ENCODE measurements at regions not wholly inside any gene's neighbourhood (a gene's known extent, or its start where the extent isn't known, plus 50 kb on each side); places are given as distances from the start of the nearest gene placed in this dataset.
A peak's percentile ranks its signal among the peaks of the same experiment; 100 is the strongest.

DNA sequence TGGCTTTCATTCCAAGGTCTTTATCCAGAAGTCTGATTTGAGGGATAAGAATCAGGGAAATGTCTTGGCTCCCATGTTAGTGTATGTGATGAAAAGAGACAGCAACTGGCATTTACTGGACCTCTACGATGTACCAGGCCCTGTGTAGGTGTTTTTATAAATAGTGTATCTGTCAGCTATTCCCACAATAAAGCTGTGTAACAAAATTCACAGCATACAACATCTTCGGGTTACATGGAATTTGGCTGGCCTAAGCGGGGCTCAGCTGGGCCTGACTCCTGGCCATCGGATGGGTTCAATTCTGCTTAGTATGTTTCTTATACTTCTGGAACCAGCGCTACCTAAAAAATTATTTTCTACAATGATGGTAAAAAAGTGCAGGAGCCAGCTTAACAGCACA, 128.2 kb downstream of the SNX5 start:
- 77 to 85% (median 83%) methylated on average over 5 of the region's 5 CpGs for WGBS, 3 donors
- no peak for ATAC-seq
- H3K4me3 ChIP-seq = no peak overlapping the region
- intact Hi-C loops (cut with DNase I) = loop anchor here in 1 of 2 donors (5.0 kb wide), 1 partner anchor 33 kb away; no protein-coding TSS in a partner anchor
- TF ChIP-seq, protein P1, sequence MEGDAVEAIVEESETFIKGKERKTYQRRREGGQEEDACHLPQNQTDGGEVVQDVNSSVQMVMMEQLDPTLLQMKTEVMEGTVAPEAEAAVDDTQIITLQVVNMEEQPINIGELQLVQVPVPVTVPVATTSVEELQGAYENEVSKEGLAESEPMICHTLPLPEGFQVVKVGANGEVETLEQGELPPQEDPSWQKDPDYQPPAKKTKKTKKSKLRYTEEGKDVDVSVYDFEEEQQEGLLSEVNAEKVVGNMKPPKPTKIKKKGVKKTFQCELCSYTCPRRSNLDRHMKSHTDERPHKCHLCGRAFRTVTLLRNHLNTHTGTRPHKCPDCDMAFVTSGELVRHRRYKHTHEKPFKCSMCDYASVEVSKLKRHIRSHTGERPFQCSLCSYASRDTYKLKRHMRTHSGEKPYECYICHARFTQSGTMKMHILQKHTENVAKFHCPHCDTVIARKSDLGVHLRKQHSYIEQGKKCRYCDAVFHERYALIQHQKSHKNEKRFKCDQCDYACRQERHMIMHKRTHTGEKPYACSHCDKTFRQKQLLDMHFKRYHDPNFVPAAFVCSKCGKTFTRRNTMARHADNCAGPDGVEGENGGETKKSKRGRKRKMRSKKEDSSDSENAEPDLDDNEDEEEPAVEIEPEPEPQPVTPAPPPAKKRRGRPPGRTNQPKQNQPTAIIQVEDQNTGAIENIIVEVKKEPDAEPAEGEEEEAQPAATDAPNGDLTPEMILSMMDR (IDR thresholded peaks at IDR 0.05) = no peak
- no peak for DNase-seq
- peaks cover 0 to 2% (median 0%) of the 10 kb centered on the region in 3 donors for H3K27me3 ChIP-seq (ENCODE audit: insufficient read depth in 3 of 3, low read length in 2 of 3)
- no peaks in the 10 kb centered on the region for H3K36me3 ChIP-seq (ENCODE audit: insufficient read depth in 1 of 2, low read depth in 1 of 2)
- H3K4me1 ChIP-seq = peaks cover 1% of the 10 kb centered on the region
- no peak overlapping the region for H3K27ac ChIP-seq
- H3K9me3 ChIP-seq = peaks cover 4% of the 10 kb centered on the region

DNA sequence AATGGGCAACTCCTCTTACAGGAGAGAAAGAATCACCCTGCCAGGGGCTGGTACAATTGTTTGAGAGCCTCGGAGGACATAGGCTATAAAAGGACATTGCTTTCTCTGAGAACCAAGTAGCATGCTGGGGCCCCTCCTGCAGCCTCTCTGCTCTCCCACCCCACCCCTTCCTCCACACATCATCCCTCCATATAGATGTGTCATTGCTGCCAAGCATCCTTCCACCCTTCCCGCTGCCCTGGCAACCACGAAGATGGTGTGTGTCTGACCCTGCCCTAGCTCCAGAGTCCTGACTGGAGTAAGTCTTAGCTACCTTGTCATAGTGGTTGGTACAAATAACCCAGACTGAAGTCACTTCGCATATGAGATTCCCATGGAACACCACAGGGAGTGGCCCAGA, 129.7 kb downstream of the SNX5 start:
- H3K27me3 ChIP-seq (ENCODE audit: insufficient read depth in 3 of 3, low read length in 2 of 3) = peaks cover 0 to 2% (median 0%) of the 10 kb centered on the region in 3 donors
- 68 to 86% (median 74%) methylated on average over 4 of the region's 4 CpGs for WGBS, 3 donors
- ATAC-seq (no peak), DNase-seq (no peak)
- peaks cover 4% of the 10 kb centered on the region for H3K9me3 ChIP-seq
- no peak overlapping the region for H3K4me3 ChIP-seq
- no peak overlapping the region for H3K27ac ChIP-seq
- no peaks in the 10 kb centered on the region for H3K36me3 ChIP-seq (ENCODE audit: insufficient read depth in 1 of 2, low read depth in 1 of 2)
- peaks cover 12% of the 10 kb centered on the region for H3K4me1 ChIP-seq
- intact Hi-C loops (cut with DNase I) = no loop called here
- TF ChIP-seq, protein P1 (IDR thresholded peaks at IDR 0.05) = no peak

DNA sequence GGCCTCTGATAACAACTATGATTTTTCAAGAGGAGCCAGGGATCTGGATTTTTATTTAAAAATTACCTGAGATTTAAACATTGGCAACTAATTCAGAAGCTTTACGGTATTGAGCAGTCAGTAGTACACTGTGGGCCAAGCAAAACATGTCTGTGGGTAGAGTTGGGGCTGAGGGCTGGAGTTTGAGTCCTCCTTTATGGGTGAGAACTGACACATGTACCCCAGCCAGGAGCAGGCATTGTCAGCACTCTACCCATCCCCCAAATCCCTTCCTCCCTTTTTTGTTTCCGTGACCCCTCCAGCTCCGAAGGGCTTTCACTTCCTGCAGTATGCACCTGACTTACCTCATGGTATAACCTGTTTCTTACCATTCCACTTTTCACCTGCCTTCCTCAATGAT, 131.4 kb downstream of the SNX5 start:
- peak overlapping the region; percentile 67 for H3K27ac ChIP-seq
- no peak for DNase-seq
- 78 to 81% (median 80%) methylated on average over 3 of the region's 3 CpGs for WGBS, 3 donors

DNA sequence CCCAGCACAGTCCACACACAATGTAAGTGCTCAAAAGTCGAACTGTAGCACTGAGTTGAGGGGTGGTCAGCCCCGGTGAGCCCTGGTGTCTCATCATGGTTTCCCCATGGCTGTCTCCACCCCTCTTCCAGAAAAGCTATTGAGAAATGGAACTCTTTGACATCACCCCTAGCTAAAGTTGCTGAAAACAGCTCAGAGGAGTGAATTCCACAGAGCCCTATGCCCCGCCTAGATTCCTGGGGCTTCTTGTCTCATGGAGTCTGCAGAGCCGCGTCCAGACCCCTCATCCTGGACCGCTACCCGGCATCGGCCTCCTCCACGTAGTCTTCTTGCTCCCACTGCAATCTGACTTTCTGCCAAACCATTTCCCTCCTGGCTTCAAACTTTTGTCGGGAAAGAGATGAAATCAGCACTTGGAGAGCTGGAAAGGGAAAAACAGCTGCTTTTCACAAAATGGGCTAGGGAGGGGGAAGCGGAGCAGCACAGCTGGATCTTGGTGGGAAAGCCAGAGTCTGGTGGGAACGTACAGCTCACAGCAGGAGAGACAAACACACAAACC, 132.2 kb downstream of the SNX5 start:
- H3K27me3 ChIP-seq (ENCODE audit: insufficient read depth in 3 of 3, low read length in 2 of 3) = peaks cover 0 to 2% (median 0%) of the 10 kb centered on the region in 3 donors
- TF ChIP-seq, protein P1 (IDR thresholded peaks at IDR 0.05) = no peak
- no peak overlapping the region for H3K4me3 ChIP-seq
- DNase-seq = peak; percentile 87 to 90
- peaks cover 4% of the 10 kb centered on the region for H3K9me3 ChIP-seq
- ATAC-seq = peak; percentile 62 to 78 (median 75)
- H3K36me3 ChIP-seq (ENCODE audit: insufficient read depth in 1 of 2, low read depth in 1 of 2) = no peaks in the 10 kb centered on the region
- intact Hi-C loops (cut with DNase I) = no loop called here
- 35 to 49% (median 36%) methylated on average over 12 of the region's 12 CpGs for WGBS, 3 donors
- H3K4me1 ChIP-seq = peaks cover 12% of the 10 kb centered on the region
- peak overlapping the region; percentile 67 for H3K27ac ChIP-seq

More for the DNA sequence above, 131.4 kb downstream of the SNX5 start:
- Histone ChIP-seq H3K4me3 (no peak overlapping the region), H3K27me3 (ENCODE audit: insufficient read depth in 3 of 3, low read length in 2 of 3) (peaks cover 0 to 2% (median 0%) of the 10 kb centered on the region in 3 donors), H3K36me3 (ENCODE audit: insufficient read depth in 1 of 2, low read depth in 1 of 2) (no peaks in the 10 kb centered on the region), H3K4me1 (peaks cover 12% of the 10 kb centered on the region), H3K9me3 (peaks cover 4% of the 10 kb centered on the region)
- TF ChIP-seq, protein P1 (IDR thresholded peaks at IDR 0.05) = no peak
- intact Hi-C loops (cut with DNase I) = no loop called here
- no peak for ATAC-seq

DNA sequence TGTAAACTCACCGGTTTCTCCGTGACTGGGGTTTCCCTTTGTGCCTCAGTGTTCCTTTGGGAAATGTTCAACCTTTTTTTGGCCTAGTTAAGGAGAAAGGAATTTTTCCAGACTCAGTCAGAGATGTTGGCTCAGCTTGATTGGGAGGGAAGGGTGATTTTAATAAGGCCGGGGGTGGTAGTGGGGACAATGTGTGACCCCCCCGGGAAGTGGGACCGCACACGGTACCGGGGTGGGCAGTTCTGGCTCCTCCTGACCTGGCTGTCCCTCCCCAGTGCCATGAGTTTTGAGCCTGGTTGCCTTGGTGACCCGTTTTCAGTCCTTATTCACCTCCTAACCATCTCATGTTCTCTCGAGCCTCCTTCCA, 132.7 kb downstream of the SNX5 start:
- H3K27me3 ChIP-seq (ENCODE audit: insufficient read depth in 3 of 3, low read length in 2 of 3) = peaks cover 0 to under 1% (median 0%) of the 10 kb centered on the region in 3 donors
- peak in 3 of 4 donors; percentile 22 to 52 (median 26) for ATAC-seq
- peaks cover 12% of the 10 kb centered on the region for H3K4me1 ChIP-seq
- peak overlapping the region; percentile 67 for H3K27ac ChIP-seq
- TF ChIP-seq, protein P1 (IDR thresholded peaks at IDR 0.05) = no peak
- H3K36me3 ChIP-seq (ENCODE audit: insufficient read depth in 1 of 2, low read depth in 1 of 2) = no peaks in the 10 kb centered on the region
- intact Hi-C loops (cut with DNase I) = no loop called here
- no peak overlapping the region for H3K4me3 ChIP-seq
- no peak for DNase-seq
- WGBS, 3 donors = 44 to 62% (median 53%) methylated on average over 9 of the region's 9 CpGs
- H3K9me3 ChIP-seq = peaks cover 4% of the 10 kb centered on the region
